ENCODE measurements at regions not wholly inside any gene's neighbourhood (a gene's known extent, or its start where the extent isn't known, plus 50 kb on each side); places are given as distances from the start of the nearest gene placed in this dataset.
"Not testable (repeated sequence)": the region's sequence is repeated elsewhere in the genome, so short reads cannot be mapped to it uniquely, and the experiment has no call there.

DNA sequence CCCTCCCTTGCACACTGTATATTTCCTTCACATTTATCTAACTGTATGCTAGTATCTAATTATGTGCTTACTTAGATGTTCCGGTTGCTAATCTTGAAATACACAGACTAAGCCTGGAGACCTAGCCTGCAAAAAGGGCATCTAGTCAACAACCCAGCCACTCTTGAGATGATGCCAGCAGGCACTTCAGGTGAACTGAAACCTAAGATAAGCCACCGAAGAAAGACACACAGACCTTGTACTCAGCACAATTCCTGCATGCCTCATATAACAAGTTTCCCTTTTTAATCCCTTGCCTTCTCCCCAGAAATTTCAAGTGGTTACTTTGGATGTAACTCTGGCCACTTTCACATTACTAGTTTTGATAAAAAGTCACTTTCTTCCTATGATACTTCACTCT, 2506.6 kb downstream of the ARAP2 start:
- no peaks in the 10 kb centered on the region for H3K36me3 Mint-ChIP-seq (ENCODE audit: unreplicated experiment)
- peaks cover 28% of the 10 kb centered on the region for H3K4me1 Mint-ChIP-seq (ENCODE audit: unreplicated experiment)
- no peaks in the 10 kb centered on the region for H3K9me3 Mint-ChIP-seq (ENCODE audit: unreplicated experiment)
- H3K27me3 Mint-ChIP-seq (ENCODE audit: unreplicated experiment) = no peaks in the 10 kb centered on the region
- no peak overlapping the region for H3K27ac Mint-ChIP-seq (ENCODE audit: unreplicated experiment)
- H3K4me3 Mint-ChIP-seq (ENCODE audit: unreplicated experiment) = no peak overlapping the region
- TF ChIP-seq CTCF (IDR thresholded peaks at IDR 0.05) = no peak
- no peak for DNase-seq (ENCODE audit: extremely low spot score, unreplicated experiment)

GRCh38 chr4:33739884-33740632, 2504.3 kb downstream of the ARAP2 start:
- H3K9me3 Mint-ChIP-seq (ENCODE audit: unreplicated experiment) = peaks cover 7% of the 10 kb centered on the region
- no peak for TF ChIP-seq CTCF (IDR thresholded peaks at IDR 0.05)
- no peaks in the 10 kb centered on the region for H3K36me3 Mint-ChIP-seq (ENCODE audit: unreplicated experiment)
- no peaks in the 10 kb centered on the region for H3K27me3 Mint-ChIP-seq (ENCODE audit: unreplicated experiment)
- peak overlapping the region; percentile 86 for H3K27ac Mint-ChIP-seq (ENCODE audit: unreplicated experiment)
- H3K4me1 Mint-ChIP-seq (ENCODE audit: unreplicated experiment) = peaks cover 28% of the 10 kb centered on the region
- DNase-seq (ENCODE audit: extremely low spot score, unreplicated experiment) = no peak
- no peak overlapping the region for H3K4me3 Mint-ChIP-seq (ENCODE audit: unreplicated experiment)

- Mint-ChIP-seq H3K4me1 (ENCODE audit: unreplicated experiment) (peaks cover 28% of the 10 kb centered on the region), H3K27ac (ENCODE audit: unreplicated experiment) (peak overlapping the region; percentile 9)
- not testable (repeated sequence) for H3K27me3 Mint-ChIP-seq (ENCODE audit: unreplicated experiment); DNase-seq (ENCODE audit: extremely low spot score, unreplicated experiment); H3K36me3 Mint-ChIP-seq (ENCODE audit: unreplicated experiment); H3K4me3 Mint-ChIP-seq (ENCODE audit: unreplicated experiment); H3K9me3 Mint-ChIP-seq (ENCODE audit: unreplicated experiment)
These were observed 2503.4 kb downstream of the ARAP2 start for GRCh38 chr4:33740871-33741270.

- H3K4me3 Mint-ChIP-seq (ENCODE audit: unreplicated experiment) = no peak overlapping the region
- H3K9me3 Mint-ChIP-seq (ENCODE audit: unreplicated experiment) = peaks cover 8% of the 10 kb centered on the region
- no peaks in the 10 kb centered on the region for H3K36me3 Mint-ChIP-seq (ENCODE audit: unreplicated experiment)
- TF ChIP-seq CTCF (IDR thresholded peaks at IDR 0.05) = no peak
- H3K27ac Mint-ChIP-seq (ENCODE audit: unreplicated experiment) = peak overlapping the region; percentile 37
- DNase-seq (ENCODE audit: extremely low spot score, unreplicated experiment) = no peak
- no peaks in the 10 kb centered on the region for H3K27me3 Mint-ChIP-seq (ENCODE audit: unreplicated experiment)
- H3K4me1 Mint-ChIP-seq (ENCODE audit: unreplicated experiment) = peaks cover 20% of the 10 kb centered on the region
These were observed 2497.3 kb downstream of the ARAP2 start for GRCh38 chr4:33746979-33747378.

GRCh38 chr4:33751050-33751449, 2493.3 kb downstream of the ARAP2 start:
- peaks cover 20% of the 10 kb centered on the region for H3K4me1 Mint-ChIP-seq (ENCODE audit: unreplicated experiment)
- H3K27ac Mint-ChIP-seq (ENCODE audit: unreplicated experiment) = no peak overlapping the region
- H3K4me3 Mint-ChIP-seq (ENCODE audit: unreplicated experiment) = no peak overlapping the region
- H3K27me3 Mint-ChIP-seq (ENCODE audit: unreplicated experiment) = no peaks in the 10 kb centered on the region
- no peaks in the 10 kb centered on the region for H3K36me3 Mint-ChIP-seq (ENCODE audit: unreplicated experiment)
- DNase-seq (ENCODE audit: extremely low spot score, unreplicated experiment) = no peak
- TF ChIP-seq CTCF (IDR thresholded peaks at IDR 0.05) = no peak
- no peaks in the 10 kb centered on the region for H3K9me3 Mint-ChIP-seq (ENCODE audit: unreplicated experiment)
